ENCODE measurements at regions not wholly inside any gene's neighbourhood (a gene's known extent, or its start where the extent isn't known, plus 50 kb on each side); places are given as distances from the start of the nearest gene placed in this dataset.
"Not testable (repeated sequence)": the region's sequence is repeated elsewhere in the genome, so short reads cannot be mapped to it uniquely, and the experiment has no call there.

DNA sequence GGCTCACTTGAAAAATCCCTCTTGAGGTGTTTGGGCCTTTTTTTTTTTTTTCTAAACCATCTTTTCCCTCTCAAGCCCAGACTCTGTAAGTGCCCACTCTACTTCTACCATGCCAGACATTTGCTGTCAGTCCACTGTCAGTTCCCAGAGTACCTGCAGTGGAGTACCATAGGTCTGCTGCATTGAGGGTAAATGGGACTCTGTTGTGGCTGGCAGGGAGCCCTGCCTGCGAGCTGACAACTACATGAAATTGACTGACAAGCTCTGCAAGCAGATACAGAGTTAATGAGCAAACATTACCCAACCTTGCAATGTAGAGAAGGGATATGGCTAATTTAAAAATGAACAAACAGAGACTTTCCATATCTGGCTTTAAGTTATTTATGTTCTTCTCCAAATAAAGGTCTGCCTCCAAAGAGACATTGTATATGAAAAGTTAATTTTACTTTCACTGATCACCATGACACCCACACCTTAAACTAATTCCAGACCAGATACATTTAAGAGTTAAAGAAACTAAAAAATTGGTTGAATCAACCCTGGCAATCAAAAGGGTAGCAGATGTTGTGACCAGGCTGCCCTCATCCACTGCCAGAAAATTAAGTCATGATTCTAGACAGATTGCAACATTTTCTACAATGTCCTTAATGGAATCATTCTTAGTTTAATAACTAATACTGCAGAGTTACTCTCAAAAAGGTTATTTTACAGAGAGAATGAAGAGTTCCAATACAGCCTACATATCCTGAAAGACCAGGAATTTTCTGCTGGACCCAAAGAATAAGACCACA lies 100.4 kb upstream of the PAM start:
- H3K27ac ChIP-seq (ENCODE audit: low read depth, low read length): no peak overlapping the region
- no peak overlapping the region for H3K4me3 ChIP-seq (ENCODE audit: low read length)
- H3K36me3 ChIP-seq (ENCODE audit: control insufficient read depth, insufficient read depth, low read length): no peaks in the 10 kb centered on the region
- no peaks in the 10 kb centered on the region for H3K4me1 ChIP-seq (ENCODE audit: control insufficient read depth, insufficient read depth, low read length)
- H3K27me3 ChIP-seq (ENCODE audit: control insufficient read depth, insufficient read depth, low read length): no peaks in the 10 kb centered on the region
- H3K9ac ChIP-seq (ENCODE audit: low read length): no peak overlapping the region

DNA sequence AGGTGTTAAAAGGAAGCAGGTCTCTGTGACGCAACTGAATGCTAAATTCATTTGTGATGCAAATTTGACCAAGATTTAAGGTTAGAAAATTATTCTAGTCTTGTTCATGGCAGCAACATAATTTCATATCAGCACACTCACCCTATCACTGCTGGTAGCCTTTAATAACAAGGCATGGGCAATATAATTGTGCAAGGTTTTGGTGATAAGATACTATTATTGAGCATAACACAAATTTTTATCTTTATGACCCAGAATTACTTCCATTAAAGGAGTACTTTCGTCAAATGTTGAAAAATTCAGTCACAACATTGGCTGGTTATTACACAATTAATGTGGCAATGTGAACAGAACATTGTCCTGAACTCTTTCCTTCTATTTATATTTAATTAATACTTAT lies 96.0 kb upstream of the PAM start:
- H3K9ac ChIP-seq (ENCODE audit: low read length): no peak overlapping the region
- no peaks in the 10 kb centered on the region for H3K27me3 ChIP-seq (ENCODE audit: control insufficient read depth, insufficient read depth, low read length)
- no peak overlapping the region for H3K27ac ChIP-seq (ENCODE audit: low read depth, low read length)
- H3K36me3 ChIP-seq (ENCODE audit: control insufficient read depth, insufficient read depth, low read length): no peaks in the 10 kb centered on the region
- H3K4me1 ChIP-seq (ENCODE audit: control insufficient read depth, insufficient read depth, low read length): no peaks in the 10 kb centered on the region
- no peak overlapping the region for H3K4me3 ChIP-seq (ENCODE audit: low read length)

DNA sequence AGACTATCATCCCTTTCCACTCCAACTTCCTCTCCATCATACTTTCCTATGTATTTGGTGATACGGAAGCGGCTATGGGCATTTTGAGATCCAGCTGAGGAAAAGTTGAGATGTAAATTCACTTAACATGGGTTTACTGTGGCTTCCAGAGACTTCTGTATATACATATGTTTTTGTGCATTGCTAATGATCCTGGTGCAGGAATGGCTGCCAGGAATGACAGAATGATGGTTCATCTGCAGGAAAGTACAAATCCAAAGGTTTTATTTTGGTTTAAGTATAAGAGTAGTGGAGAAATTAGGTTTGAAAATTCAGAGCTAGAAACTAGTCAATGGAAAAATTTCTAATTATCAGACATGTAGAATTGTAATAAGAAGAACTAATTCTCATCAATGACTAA lies 95.0 kb upstream of the PAM start:
- H3K27ac ChIP-seq (ENCODE audit: low read depth, low read length): no peak overlapping the region

DNA sequence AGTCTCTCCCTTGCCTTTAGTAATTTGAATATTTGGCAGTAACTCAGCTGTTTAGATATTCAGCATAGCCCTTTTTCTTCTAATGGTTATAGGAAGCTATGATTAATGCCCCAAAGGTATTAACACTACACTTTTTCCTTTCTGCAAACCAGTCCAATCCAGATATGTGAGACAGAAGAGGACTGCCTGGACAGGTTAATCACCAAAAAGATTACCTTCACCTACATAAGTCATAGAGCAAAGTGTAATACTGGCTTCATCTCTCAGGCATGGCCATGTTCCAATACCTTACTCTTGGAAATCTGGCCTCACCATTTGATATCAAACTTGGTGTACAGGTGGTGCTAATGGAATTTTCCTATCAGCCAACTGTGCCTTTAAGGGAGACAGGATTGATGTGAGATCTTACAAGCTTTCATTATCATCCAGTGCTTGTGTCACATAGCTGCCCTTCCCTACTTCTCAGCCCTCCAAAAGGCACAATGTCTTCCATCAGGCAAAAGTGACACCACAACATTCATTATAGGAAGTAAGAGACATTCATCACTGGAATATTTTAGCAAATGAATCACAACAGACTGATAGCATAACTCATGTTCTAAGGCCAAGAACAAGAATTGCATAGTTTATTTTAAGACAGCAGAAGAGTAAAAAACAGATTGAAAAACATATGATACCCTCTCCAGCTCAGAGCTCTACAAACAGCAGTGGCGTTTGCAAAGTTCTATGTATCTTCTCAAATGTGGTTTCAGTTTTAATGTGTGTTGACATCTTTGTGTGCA lies 91.2 kb upstream of the PAM start:
- Histone ChIP-seq H3K4me3 (ENCODE audit: low read length) (no peak overlapping the region), H3K9ac (ENCODE audit: low read length) (no peak overlapping the region), H3K36me3 (ENCODE audit: control insufficient read depth, insufficient read depth, low read length) (no peaks in the 10 kb centered on the region), H3K27me3 (ENCODE audit: control insufficient read depth, insufficient read depth, low read length) (no peaks in the 10 kb centered on the region), H3K27ac (ENCODE audit: low read depth, low read length) (no peak overlapping the region), H3K4me1 (ENCODE audit: control insufficient read depth, insufficient read depth, low read length) (no peaks in the 10 kb centered on the region)

More for the DNA sequence above, 95.0 kb upstream of the PAM start:
- H3K4me1 ChIP-seq (ENCODE audit: control insufficient read depth, insufficient read depth, low read length): no peaks in the 10 kb centered on the region
- H3K36me3 ChIP-seq (ENCODE audit: control insufficient read depth, insufficient read depth, low read length): no peaks in the 10 kb centered on the region
- no peak overlapping the region for H3K4me3 ChIP-seq (ENCODE audit: low read length)
- H3K9ac ChIP-seq (ENCODE audit: low read length): no peak overlapping the region
- H3K27me3 ChIP-seq (ENCODE audit: control insufficient read depth, insufficient read depth, low read length): no peaks in the 10 kb centered on the region

DNA sequence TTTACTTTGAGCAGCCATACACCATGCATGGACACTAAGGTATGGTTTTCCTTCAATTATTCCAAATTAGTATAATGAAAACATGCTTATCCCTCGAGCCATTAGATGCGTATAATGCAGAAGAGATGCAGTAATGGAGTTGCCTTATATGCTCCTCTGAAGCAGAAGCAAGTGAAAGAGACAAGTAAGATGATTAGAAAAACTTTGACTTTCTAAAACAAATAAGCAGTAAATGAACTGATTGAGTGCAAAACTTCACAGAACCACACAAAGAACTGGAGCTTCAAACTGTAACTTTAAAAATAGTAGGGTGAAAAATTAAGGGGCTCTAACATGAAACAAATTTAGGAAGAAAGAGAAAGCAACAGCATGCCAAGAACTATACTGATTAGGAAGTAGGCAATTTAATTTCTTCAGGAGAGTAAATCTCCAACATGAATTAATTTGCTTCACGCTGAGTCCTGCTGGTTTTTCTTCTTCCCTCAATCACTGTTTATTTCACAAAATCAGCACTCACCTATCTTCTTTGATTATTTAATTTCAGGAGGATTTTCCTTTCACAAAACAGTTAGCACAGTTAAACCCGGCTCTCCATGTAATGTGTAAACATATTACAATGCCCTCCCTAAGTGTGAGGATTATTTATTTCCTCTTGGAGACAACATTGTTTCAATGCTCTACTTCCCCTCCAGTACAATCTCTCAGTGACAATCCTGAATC lies 90.3 kb upstream of the PAM start:
- no peaks in the 10 kb centered on the region for H3K4me1 ChIP-seq (ENCODE audit: control insufficient read depth, insufficient read depth, low read length)
- no peaks in the 10 kb centered on the region for H3K36me3 ChIP-seq (ENCODE audit: control insufficient read depth, insufficient read depth, low read length)
- H3K4me3 ChIP-seq (ENCODE audit: low read length): no peak overlapping the region
- H3K9ac ChIP-seq (ENCODE audit: low read length): no peak overlapping the region
- no peak overlapping the region for H3K27ac ChIP-seq (ENCODE audit: low read depth, low read length)
- no peaks in the 10 kb centered on the region for H3K27me3 ChIP-seq (ENCODE audit: control insufficient read depth, insufficient read depth, low read length)

DNA sequence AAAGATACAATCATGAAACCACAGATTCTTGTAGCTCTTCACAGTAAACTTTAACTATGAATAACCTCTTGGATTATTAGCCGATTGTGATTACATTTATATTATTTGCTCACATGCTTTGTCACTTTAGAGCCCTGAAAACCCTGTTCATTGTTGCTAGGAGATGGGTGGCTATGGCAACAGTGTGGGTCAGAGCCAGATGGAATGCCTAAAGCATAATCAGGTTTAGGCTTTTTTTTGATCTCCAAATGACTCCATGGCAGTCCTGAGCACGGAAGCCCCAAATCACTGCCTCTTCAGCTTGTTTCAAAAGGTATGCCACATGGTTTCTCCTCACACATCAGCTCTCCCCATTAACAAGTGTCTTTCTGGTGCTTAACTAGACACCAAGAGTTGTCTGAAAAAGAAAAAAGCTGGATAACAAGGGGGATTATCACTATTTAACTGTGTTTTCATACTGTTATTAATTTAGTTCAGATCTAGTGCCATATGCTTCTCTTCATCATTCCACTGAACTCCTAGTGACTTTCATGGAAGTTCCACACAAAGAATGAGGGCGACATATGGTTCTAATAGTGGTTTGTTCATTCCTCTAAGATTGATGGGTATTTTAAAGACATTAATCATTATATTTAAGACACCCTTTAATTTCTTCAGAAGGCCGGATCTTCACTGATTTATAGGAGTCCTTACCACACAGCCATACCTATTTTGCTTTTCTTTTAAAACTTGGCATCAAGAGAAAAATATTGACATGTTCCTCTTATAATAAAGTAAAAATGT lies 88.8 kb upstream of the PAM start:
- Histone ChIP-seq H3K9ac (ENCODE audit: low read length) (no peak overlapping the region), H3K4me3 (ENCODE audit: low read length) (no peak overlapping the region), H3K27ac (ENCODE audit: low read depth, low read length) (no peak overlapping the region)

DNA sequence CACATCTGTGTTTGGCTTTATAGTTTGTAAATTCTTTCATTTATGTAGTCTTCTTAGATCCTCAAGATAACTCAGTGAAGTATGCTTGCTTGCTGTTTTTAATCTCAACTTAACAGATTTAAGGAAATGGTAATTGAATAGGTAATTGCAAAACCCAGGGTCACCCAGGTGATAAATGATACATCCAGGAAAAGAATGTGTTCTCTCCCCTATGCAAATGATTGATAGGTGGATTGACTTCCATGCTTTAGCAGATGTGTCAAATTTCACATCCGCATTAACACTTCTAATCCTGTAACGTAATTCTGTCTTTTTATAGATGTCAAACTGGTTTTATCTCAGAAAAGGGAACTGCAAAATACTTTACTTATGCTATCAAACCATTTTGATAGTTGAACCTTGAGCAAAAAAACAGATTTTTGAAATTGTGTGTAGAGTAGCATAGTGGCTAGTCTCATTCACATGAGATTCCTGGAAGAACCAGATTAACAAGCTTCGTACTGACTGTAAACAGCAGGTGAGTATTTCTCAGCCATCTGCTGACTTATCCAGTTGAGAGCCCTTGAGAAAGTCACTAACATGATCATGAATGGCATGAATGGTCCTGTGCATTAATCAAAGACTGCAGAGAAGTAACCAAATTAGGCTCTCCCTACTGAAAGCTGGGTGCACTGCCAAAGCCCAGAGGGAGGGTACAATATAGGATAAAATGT lies 86.7 kb upstream of the PAM start:
- H3K27ac ChIP-seq (ENCODE audit: low read depth, low read length): no peak overlapping the region
- no peak overlapping the region for H3K4me3 ChIP-seq (ENCODE audit: low read length)
- no peaks in the 10 kb centered on the region for H3K27me3 ChIP-seq (ENCODE audit: control insufficient read depth, insufficient read depth, low read length)
- no peaks in the 10 kb centered on the region for H3K36me3 ChIP-seq (ENCODE audit: control insufficient read depth, insufficient read depth, low read length)
- no peak overlapping the region for H3K9ac ChIP-seq (ENCODE audit: low read length)
- H3K4me1 ChIP-seq (ENCODE audit: control insufficient read depth, insufficient read depth, low read length): no peaks in the 10 kb centered on the region

More for the DNA sequence above, 88.8 kb upstream of the PAM start:
- H3K27me3 ChIP-seq (ENCODE audit: control insufficient read depth, insufficient read depth, low read length): no peaks in the 10 kb centered on the region
- H3K36me3 ChIP-seq (ENCODE audit: control insufficient read depth, insufficient read depth, low read length): no peaks in the 10 kb centered on the region
- no peaks in the 10 kb centered on the region for H3K4me1 ChIP-seq (ENCODE audit: control insufficient read depth, insufficient read depth, low read length)

DNA sequence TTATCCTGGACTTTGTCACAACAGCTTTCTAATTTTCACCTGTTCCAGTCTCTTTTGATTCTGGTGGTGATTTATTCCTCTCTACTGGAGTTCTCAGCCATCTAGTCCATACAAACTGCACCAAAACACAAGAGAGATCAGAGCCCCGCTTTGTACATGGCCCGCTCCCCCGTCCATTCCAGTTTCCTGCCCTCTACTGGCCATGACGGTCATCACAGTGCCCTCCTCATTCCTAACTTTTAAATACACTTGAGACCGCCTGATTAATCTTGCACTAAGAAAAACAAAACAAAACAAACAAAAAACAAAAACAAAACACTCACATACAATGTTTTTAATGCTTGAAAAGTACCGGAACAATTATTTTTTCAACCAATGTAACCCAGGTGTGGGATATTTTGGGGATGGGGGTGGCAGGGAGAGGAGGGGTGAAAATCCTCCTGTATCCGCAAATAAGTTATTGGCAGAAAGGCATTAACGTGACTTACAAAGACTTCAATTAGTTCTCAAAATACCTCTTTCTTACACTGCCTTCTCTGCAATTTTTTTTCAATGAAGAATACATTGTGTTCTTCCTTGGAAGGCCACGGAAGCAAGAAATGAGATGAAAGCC lies 84.8 kb upstream of the PAM start:
- Histone ChIP-seq H3K4me3 (ENCODE audit: low read length) (no peak overlapping the region), H3K36me3 (ENCODE audit: control insufficient read depth, insufficient read depth, low read length) (no peaks in the 10 kb centered on the region), H3K9ac (ENCODE audit: low read length) (no peak overlapping the region), H3K27me3 (ENCODE audit: control insufficient read depth, insufficient read depth, low read length) (no peaks in the 10 kb centered on the region), H3K4me1 (ENCODE audit: control insufficient read depth, insufficient read depth, low read length) (no peaks in the 10 kb centered on the region), H3K27ac (ENCODE audit: low read depth, low read length) (no peak overlapping the region)

DNA sequence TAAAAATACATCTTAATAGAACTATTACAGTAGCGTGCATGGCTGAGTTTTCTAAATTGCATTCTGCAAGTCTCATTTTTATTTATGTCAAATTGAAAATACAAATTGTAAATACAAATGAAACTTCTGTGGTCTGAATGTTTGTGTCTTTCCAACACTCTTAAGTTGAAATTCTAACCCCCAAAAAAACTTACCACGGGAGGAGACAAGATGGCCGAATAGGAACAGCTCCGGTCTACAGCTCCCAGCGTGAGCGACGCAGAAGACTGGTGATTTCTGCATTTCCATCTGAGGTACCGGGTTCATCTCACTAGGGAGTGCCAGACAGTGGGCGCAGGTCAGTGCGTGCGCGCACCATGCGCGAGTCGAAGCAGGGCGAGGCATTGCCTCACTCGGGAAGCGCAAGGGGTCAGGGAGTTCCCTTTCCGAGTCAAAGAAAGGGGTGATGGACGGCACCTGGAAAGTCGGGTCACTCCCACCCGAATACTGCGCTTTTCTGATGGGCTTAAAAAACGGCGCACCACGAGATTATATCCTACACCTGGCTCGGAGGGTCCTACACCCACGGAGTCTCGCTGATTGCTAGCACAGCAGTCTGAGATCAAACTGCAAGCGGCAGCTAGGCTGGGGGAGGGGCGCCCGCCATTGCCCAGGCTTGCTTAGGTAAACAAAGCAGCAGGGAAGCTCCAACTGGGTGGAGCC lies 83.9 kb upstream of the PAM start:
- H3K36me3 ChIP-seq (ENCODE audit: control insufficient read depth, insufficient read depth, low read length); H3K27ac ChIP-seq (ENCODE audit: low read depth, low read length); H3K9ac ChIP-seq (ENCODE audit: low read length); H3K27me3 ChIP-seq (ENCODE audit: control insufficient read depth, insufficient read depth, low read length); H3K4me3 ChIP-seq (ENCODE audit: low read length); H3K4me1 ChIP-seq (ENCODE audit: control insufficient read depth, insufficient read depth, low read length): not testable (repeated sequence)

DNA sequence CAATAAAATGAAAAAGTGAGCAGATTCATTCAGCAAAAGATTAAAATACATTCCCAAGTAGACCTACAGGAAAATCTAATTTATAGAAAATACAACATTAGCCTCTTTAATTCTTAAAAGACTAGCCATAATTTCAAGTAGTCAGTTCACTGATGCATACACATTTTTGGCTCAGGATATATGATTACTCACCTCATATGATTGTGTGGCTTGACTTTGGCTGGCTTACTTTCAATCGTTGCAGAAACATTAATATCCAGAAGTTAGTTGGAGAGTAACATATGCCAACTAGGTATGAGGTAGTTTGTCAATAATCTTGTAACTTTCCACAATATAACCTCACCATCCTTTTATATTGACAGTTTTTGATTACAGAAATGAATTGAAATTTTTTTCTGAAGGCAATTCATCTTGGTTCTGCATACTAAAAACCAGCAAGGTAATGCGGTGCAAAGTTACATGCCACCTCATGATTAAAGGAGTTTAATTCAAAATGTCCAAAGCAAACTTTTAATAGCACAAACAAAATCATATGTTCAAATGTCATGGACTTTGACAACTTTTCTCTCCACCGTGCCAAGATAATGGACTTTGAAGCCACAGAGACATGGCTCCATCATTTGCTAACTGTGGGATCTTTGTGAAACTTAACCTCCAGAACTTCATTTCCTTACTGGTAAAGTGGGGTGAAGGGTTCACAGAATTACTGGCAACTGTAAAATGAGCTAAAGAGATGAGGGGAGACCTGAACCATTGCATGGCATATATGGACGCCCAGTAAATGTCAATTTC lies 76.6 kb upstream of the PAM start:
- no peak overlapping the region for H3K9ac ChIP-seq (ENCODE audit: low read length)
- no peaks in the 10 kb centered on the region for H3K27me3 ChIP-seq (ENCODE audit: control insufficient read depth, insufficient read depth, low read length)
- H3K27ac ChIP-seq (ENCODE audit: low read depth, low read length): no peak overlapping the region
- H3K4me3 ChIP-seq (ENCODE audit: low read length): no peak overlapping the region
- H3K36me3 ChIP-seq (ENCODE audit: control insufficient read depth, insufficient read depth, low read length): no peaks in the 10 kb centered on the region
- H3K4me1 ChIP-seq (ENCODE audit: control insufficient read depth, insufficient read depth, low read length): no peaks in the 10 kb centered on the region
